ENCODE measurements at regions not wholly inside any gene's neighbourhood (a gene's known extent, or its start where the extent isn't known, plus 50 kb on each side); places are given as distances from the start of the nearest gene placed in this dataset.

- TF ChIP-seq CTCF (IDR thresholded peaks at IDR 0.05; ENCODE audit: borderline replicate concordance, control extremely low read depth, extremely low read depth, insufficient read depth, missing control alignments), result no peak
- in situ Hi-C loops (cut with MboI; ENCODE audit: low sequenced_read_pairs, unreplicated experiment), result no loop called here
- no peak for DNase-seq (ENCODE audit: low spot score)
Observed at GRCh38 chr18:34342960-34343359, 118.2 kb upstream of the NOL4 start.

GRCh38 chr18:34345738-34346137 lies 121.0 kb upstream of the NOL4 start:
- in situ Hi-C loops (cut with MboI; ENCODE audit: low sequenced_read_pairs, unreplicated experiment), result no loop called here
- no peak for DNase-seq (ENCODE audit: low spot score)
- TF ChIP-seq CTCF (IDR thresholded peaks at IDR 0.05; ENCODE audit: borderline replicate concordance, control extremely low read depth, extremely low read depth, insufficient read depth, missing control alignments), result no peak

GRCh38 chr18:34350778-34351177 lies 126.1 kb upstream of the NOL4 start:
- no peak for TF ChIP-seq CTCF (IDR thresholded peaks at IDR 0.05; ENCODE audit: borderline replicate concordance, control extremely low read depth, extremely low read depth, insufficient read depth, missing control alignments)
- in situ Hi-C loops (cut with MboI; ENCODE audit: low sequenced_read_pairs, unreplicated experiment), result no loop called here
- no peak for DNase-seq (ENCODE audit: low spot score)

GRCh38 chr18:34352385-34353163 lies 127.9 kb upstream of the NOL4 start:
- TF ChIP-seq CTCF (IDR thresholded peaks at IDR 0.05; ENCODE audit: borderline replicate concordance, control extremely low read depth, extremely low read depth, insufficient read depth, missing control alignments), result no peak
- in situ Hi-C loops (cut with MboI; ENCODE audit: low sequenced_read_pairs, unreplicated experiment), result no loop called here
- DNase-seq (ENCODE audit: low spot score), result no peak

GRCh38 chr18:34354351-34354750 lies 129.6 kb upstream of the NOL4 start:
- no peak for DNase-seq (ENCODE audit: low spot score)
- no peak for TF ChIP-seq CTCF (IDR thresholded peaks at IDR 0.05; ENCODE audit: borderline replicate concordance, control extremely low read depth, extremely low read depth, insufficient read depth, missing control alignments)
- in situ Hi-C loops (cut with MboI; ENCODE audit: low sequenced_read_pairs, unreplicated experiment), result no loop called here

- in situ Hi-C loops (cut with MboI; ENCODE audit: low sequenced_read_pairs, unreplicated experiment), result no loop called here
- no peak for DNase-seq (ENCODE audit: low spot score)
- no peak for TF ChIP-seq CTCF (IDR thresholded peaks at IDR 0.05; ENCODE audit: borderline replicate concordance, control extremely low read depth, extremely low read depth, insufficient read depth, missing control alignments)
Observed at GRCh38 chr18:34357944-34358580, 133.3 kb upstream of the NOL4 start.
